K562 (cell line): ENCODE measurements at regions not wholly inside any gene's neighbourhood (a gene's known extent, or its start where the extent isn't known, plus 50 kb on each side); places are given as distances from the start of the nearest gene placed in this dataset.

Source experiments
- ATAC-seq: fragments of 200-7000 bp; cut with Tn5 transposase; 3 replicates; pipeline ENCODE4 v1.9.1; 2020; ENCODE audit warnings: moderate library complexity
- BruUV-seq: library from RNA; stranded (reverse); fragments of 400-500 nt; replicated peaks from 2 replicates; lab custom pipeline; 2021; lab: Mats Ljungman, UMichigan
- CTCF ChIA-PET: fragments of 300-600 bp; formaldehyde crosslinking; extraction: SDS; loops from one replicate; lab custom pipeline; 2021; ENCODE audit warnings: low intra/inter-chr PET ratio; lab: Yijun Ruan, JAX
- POLR2A ChIA-PET: fragments of 300-600, 350-650 bp; sonication (Branson Sonifier 250); formaldehyde crosslinking; extraction: SDS; loops from one replicate; lab custom pipeline; 2021; ENCODE audit warnings: antibody characterized with exemption, inconsistent platforms; lab: Yijun Ruan, JAX
- DNase-seq, 4 experiments: peaks; one replicate each; pipeline versions ENCODE4 v3.0.0 to v3.0.0-alpha.2; 2011 to 2018; ENCODE audit warnings: low spot score in 3 of 4, mixed read lengths in 3 of 4; ENCODE audit errors: extremely low read depth in 1 of 4
- FAIRE-seq: peaks from 2 replicates; lab custom pipeline; 2011; peaks lifted over from hg19 to GRCh38; lab: Jason Lieb, UNC
- H2AFZ ChIP-seq: 2 replicates; pipeline ENCODE4 v1.6.0; 2011; ENCODE audit warnings: low read depth, low read length, control low read depth, inconsistent platforms
- H3K27ac ChIP-seq: fragments of 200-600 bp; 3 replicates; pipeline ENCODE4 v1.8.0; 2011; ENCODE audit warnings: low read depth, mild to moderate bottlenecking, control low read depth, inconsistent platforms, low read length, moderate library complexity, mixed read lengths; ENCODE audit errors: extremely low read depth
- H3K27me3 ChIP-seq, 2 experiments: fragments of 300-600 bp in 1 of 2; 2 replicates in 1 of 2; 3 replicates in 1 of 2; pipeline versions ENCODE4 v1.6.0 to v1.8.0; 2011; ENCODE audit warnings: inconsistent platforms in 2 of 2, low read length in 2 of 2, mild to moderate bottlenecking in 1 of 2, mixed read lengths in 1 of 2, moderate library complexity in 1 of 2; ENCODE audit not compliant: control insufficient read depth in 2 of 2, insufficient read depth in 2 of 2
- H3K36me3 ChIP-seq: fragments of 300-600 bp; 3 replicates; pipeline ENCODE4 v1.8.0; 2011; ENCODE audit warnings: mild to moderate bottlenecking, low read length, inconsistent platforms; ENCODE audit not compliant: control insufficient read depth, insufficient read depth
- H3K4me1 ChIP-seq, 2 experiments: fragments of 200-600 bp in 1 of 2; replicated peaks in 1 of 2; 2 replicates in 1 of 2; 3 replicates in 1 of 2; pipeline versions ENCODE4 v1.5.1 to v1.8.0; 2011; ENCODE audit warnings: inconsistent platforms in 2 of 2, low read length in 2 of 2, mild to moderate bottlenecking in 1 of 2, mixed read lengths in 1 of 2, moderate library complexity in 1 of 2; ENCODE audit not compliant: control insufficient read depth in 2 of 2, insufficient read depth in 2 of 2
- H3K4me2 ChIP-seq: 2 replicates; pipeline ENCODE4 v1.6.1; 2011; ENCODE audit warnings: low read length, control low read depth, inconsistent platforms, mixed read lengths; ENCODE audit not compliant: insufficient read depth
- H3K4me3 ChIP-seq: fragments of 200-600 bp; sonication (generic), shearing (Covaris generic); 2 replicates; pipeline ENCODE4 v1.5.1; 2016; ENCODE audit warnings: control low read depth, inconsistent platforms
- H3K79me2 ChIP-seq: fragments of 200-600 bp; 3 replicates; pipeline ENCODE4 v1.8.0; 2011; ENCODE audit warnings: low read length, inconsistent platforms; ENCODE audit not compliant: control insufficient read depth, insufficient read depth
- H3K9ac ChIP-seq, 2 experiments: 2 replicates each; pipeline versions ENCODE4 v1.6.0 to v1.6.1; 2011; ENCODE audit warnings: low read depth in 2 of 2, low read length in 2 of 2, control low read depth in 1 of 2, inconsistent platforms in 1 of 2, mild to moderate bottlenecking in 1 of 2, mixed read lengths in 1 of 2; ENCODE audit not compliant: insufficient read depth in 1 of 2
- H3K9me1 ChIP-seq: one replicate; pipeline ENCODE4 v1.6.0; 2011; ENCODE audit warnings: inconsistent platforms, mild to moderate bottlenecking, low read length, moderate library complexity; ENCODE audit not compliant: control insufficient read depth, insufficient read depth
- H3K9me3 ChIP-seq: replicated peaks from 2 replicates; pipeline ENCODE4 v1.5.1; 2011; ENCODE audit warnings: low read depth, low read length, inconsistent platforms; ENCODE audit not compliant: control insufficient read depth, insufficient read depth
- H4K20me1 ChIP-seq: replicated peaks from 2 replicates; pipeline ENCODE4 v1.6.1; 2011; ENCODE audit warnings: low read length, inconsistent platforms, mixed read lengths; ENCODE audit not compliant: control insufficient read depth, insufficient read depth
- ARID1B ChIP-seq: fragments of 450-650 bp; IDR thresholded peaks from 2 replicates; pipeline ENCODE4 v1.6.1; 2016; ENCODE audit warnings: antibody characterized with exemption, mild to moderate bottlenecking, inconsistent platforms
- GMEB1 ChIP-seq: fragments of 250-450 bp; sonication (Bioruptor Pico); IDR thresholded peaks from 2 replicates; pipeline ENCODE4 v1.4.0; 2020; ENCODE audit warnings: mild to moderate bottlenecking
- GTF2A2 ChIP-seq: IDR thresholded peaks from 2 replicates; pipeline ENCODE4 v1.6.1; 2016; ENCODE audit warnings: mild to moderate bottlenecking, missing genetic modification characterization, missing compliant biosample characterization
- HDAC2 ChIP-seq: fragments of 450-650 bp; IDR thresholded peaks from 2 replicates; pipeline ENCODE4 v1.6.1; 2016; ENCODE audit warnings: mild to moderate bottlenecking
- HIVEP1 ChIP-seq: fragments of 250-450 bp; sonication (Bioruptor Pico); IDR thresholded peaks from 2 replicates; pipeline ENCODE4 v1.4.0; 2020; ENCODE audit warnings: mild to moderate bottlenecking
- ILF3 ChIP-seq: fragments of 450-650 bp; IDR thresholded peaks from 2 replicates; pipeline ENCODE4 v1.6.1; 2018; ENCODE audit warnings: antibody characterized with exemption, mild to moderate bottlenecking, moderate library complexity, borderline replicate concordance
- MCM5 ChIP-seq: fragments of 450-650 bp; IDR thresholded peaks from 2 replicates; pipeline ENCODE4 v1.6.1; 2016; ENCODE audit warnings: low read depth
- MTF1 ChIP-seq: fragments of 250-450 bp; sonication (Bioruptor Pico); IDR thresholded peaks from 2 replicates; pipeline ENCODE4 v1.9.0; 2021; ENCODE audit warnings: moderate library complexity, mild to moderate bottlenecking, inconsistent platforms, borderline replicate concordance
- NBN ChIP-seq: fragments of 450-650 bp; IDR thresholded peaks from 2 replicates; pipeline ENCODE4 v1.6.1; 2016; ENCODE audit warnings: low read depth, mild to moderate bottlenecking
- NR3C1 ChIP-seq: sonication (generic); formaldehyde crosslinking; IDR thresholded peaks from 2 replicates; pipeline ENCODE4 v1.8.1; 2022; ENCODE audit warnings: missing genetic modification reagents
- NRF1 ChIP-seq, 2 experiments: fragments of 450-650 bp; IDR thresholded peaks in 1 of 2; conservative IDR thresholded peaks in 1 of 2; 2 replicates each; pipeline ENCODE4 v1.6.1; 2014; ENCODE audit warnings: mild to moderate bottlenecking in 2 of 2
- PHTF2 ChIP-seq: fragments of 250-450 bp; sonication (Bioruptor Pico); IDR thresholded peaks from 2 replicates; pipeline ENCODE4 v1.5.0; 2021; ENCODE audit warnings: mild to moderate bottlenecking
- POLR2AphosphoS2 ChIP-seq: IDR thresholded peaks from 2 replicates; pipeline ENCODE4 v1.6.1; 2012; ENCODE audit warnings: low read length, improper control_type of control experiment
- TFE3 ChIP-seq: fragments of 450-650 bp; formaldehyde crosslinking; IDR thresholded peaks from 2 replicates; pipeline ENCODE4 v1.4.0; 2020; ENCODE audit warnings: mild to moderate bottlenecking, mixed read lengths
- ZKSCAN8 ChIP-seq: fragments of 200-800 bp; sonication (Bioruptor generic); IDR thresholded peaks from 2 replicates; pipeline ENCODE4 v1.6.1; 2016; ENCODE audit warnings: missing genetic modification characterization, missing compliant biosample characterization
- ZNF140 ChIP-seq: fragments of 250-450 bp; sonication (Bioruptor Pico); IDR thresholded peaks from 2 replicates; pipeline ENCODE4 v1.8.0; 2021; ENCODE audit warnings: moderate library complexity, mild to moderate bottlenecking, inconsistent platforms
- ZNF518B ChIP-seq: fragments of 250-450 bp; sonication (Bioruptor Pico); IDR thresholded peaks from 2 replicates; pipeline ENCODE4 v1.5.0; 2021; ENCODE audit warnings: mild to moderate bottlenecking, moderate library complexity
- ZNF766 ChIP-seq: fragments of 200-800 bp; sonication (Bioruptor generic); conservative IDR thresholded peaks from 2 replicates; pipeline ENCODE4 v1.6.1; 2016; ENCODE audit warnings: missing genetic modification characterization, missing compliant biosample characterization
- WGBS: fragments of 100-300 bp; shearing (Covaris generic); methylation state at CpG from one replicate; pipeline ENCODE4 v1.1.6; 2016; ENCODE audit warnings: low coverage, mixed read lengths; ENCODE audit not compliant: insufficient coverage; ENCODE audit errors: missing lambda C conversion rate; 5-methylcytosine and 5-hydroxymethylcytosine counted together
- in situ Hi-C: fragments of 300-500 bp; cut with MboI; formaldehyde crosslinking; loops from 4 replicates; pipeline ENCODE4 v1.15.0; 2018; ENCODE audit warnings: inconsistent platforms, mixed read lengths
- intact Hi-C: fragments of 100-400 bp; cut with micrococcal nuclease; formaldehyde crosslinking; loops from 2 replicates; pipeline ENCODE4 v1.14.2; 2022

GRCh38 chr3:31174079-31174478, 279.6 kb upstream of the GADL1 start:
- no peaks in the 10 kb centered on the region for H3K4me1 ChIP-seq
- no peak overlapping the region for H3K4me2 ChIP-seq
- no TSS peak for BruUV-seq
- no peaks in the 10 kb centered on the region for H3K27me3 ChIP-seq
- no peak for FAIRE-seq
- in situ Hi-C loops = no loop called here
- ChIA-PET POLR2A (no interaction called here), CTCF (no interaction called here)
- no peak for DNase-seq
- ATAC-seq = no peak
- intact Hi-C loops = no loop called here
- H3K79me2 ChIP-seq = no peaks in the 10 kb centered on the region
- TF ChIP-seq GMEB1 (CRISPR knock-in tag) (no peak), PHTF2 (no peak), TFE3 (CRISPR knock-in tag) (no peak), ZKSCAN8 (CRISPR knock-in tag) (no peak), ZNF518B (CRISPR knock-in tag) (no peak), ZNF766 (no peak), ILF3 (no peak), ARID1B (no peak), MCM5 (no peak), MTF1 (CRISPR knock-in tag) (no peak), ZNF140 (CRISPR knock-in tag) (no peak), NBN (no peak), NRF1 (conservative IDR thresholded peaks at IDR 0.05 in 1 of 2, IDR thresholded peaks at IDR 0.05 in 1 of 2) (no peak), POLR2AphosphoS2 (no peak), GTF2A2 (tag) (no peak), HDAC2 (no peak), HIVEP1 (CRISPR knock-in tag) (no peak), NR3C1 (CRISPR knock-in tag) (no peak)
- no peaks in the 10 kb centered on the region for H3K9me3 ChIP-seq
- H3K9ac ChIP-seq = no peak overlapping the region
- 0% methylated on average over 3 of the region's 3 CpGs for WGBS
- no peak overlapping the region for H3K4me3 ChIP-seq
- H4K20me1 ChIP-seq = no peaks in the 10 kb centered on the region
- H3K36me3 ChIP-seq = no peaks in the 10 kb centered on the region
- no peak overlapping the region for H2AFZ ChIP-seq
- H3K27ac ChIP-seq = no peak overlapping the region
- H3K9me1 ChIP-seq = no peaks in the 10 kb centered on the region
